Right renal pelvis (tissue), 4 donors: ENCODE measurements at regions not wholly inside any gene's neighbourhood (a gene's known extent, or its start where the extent isn't known, plus 50 kb on each side); places are given as distances from the start of the nearest gene placed in this dataset.

Source experiments
- DNase-seq, 4 donors: peaks; one replicate each; pipeline ENCODE4 v3.0.0-alpha.2; 2013; ENCODE audit warnings: low read depth in 4 of 4, low spot score in 3 of 4, missing footprints in 1 of 4

DNA sequence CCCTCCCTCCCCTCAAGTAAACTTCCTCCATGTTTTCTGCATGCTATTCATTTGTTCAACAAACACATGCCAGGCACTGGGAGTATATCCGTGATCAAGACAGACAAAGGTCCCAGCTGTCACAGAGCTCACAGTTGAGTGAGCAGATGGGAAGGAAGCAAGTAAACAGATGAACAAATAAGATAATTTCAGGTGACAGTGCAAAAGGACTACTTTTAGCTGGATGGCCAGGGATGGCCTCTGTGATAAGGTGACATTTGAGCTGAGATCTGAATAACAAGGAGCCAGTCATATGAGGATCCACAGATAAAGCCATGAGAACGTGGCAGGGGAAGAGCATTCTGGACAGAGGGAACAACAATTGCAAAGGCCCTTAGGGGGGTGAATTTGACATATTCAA is 121.7 kb upstream of the RAD23B start:
- no peak for DNase-seq

DNA sequence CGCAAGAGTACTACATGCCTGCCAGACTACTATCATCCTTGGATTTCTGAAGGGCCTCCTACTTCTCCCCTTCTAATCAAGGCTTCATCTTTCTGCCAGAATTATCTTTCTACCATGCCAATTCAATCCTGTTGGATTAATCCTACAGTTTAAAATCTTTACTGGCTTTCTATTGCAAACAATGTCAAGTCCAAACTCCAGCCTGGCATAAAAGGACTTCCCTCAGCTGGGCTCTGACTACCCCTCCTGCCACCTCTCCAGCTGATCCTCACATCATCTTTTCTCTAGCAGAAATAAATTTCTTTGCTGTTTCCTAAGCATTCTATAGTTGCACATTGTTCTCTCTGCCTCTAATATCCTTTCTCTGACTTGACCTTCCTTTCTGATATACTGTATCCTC is 119.7 kb upstream of the RAD23B start:
- no peak for DNase-seq

DNA sequence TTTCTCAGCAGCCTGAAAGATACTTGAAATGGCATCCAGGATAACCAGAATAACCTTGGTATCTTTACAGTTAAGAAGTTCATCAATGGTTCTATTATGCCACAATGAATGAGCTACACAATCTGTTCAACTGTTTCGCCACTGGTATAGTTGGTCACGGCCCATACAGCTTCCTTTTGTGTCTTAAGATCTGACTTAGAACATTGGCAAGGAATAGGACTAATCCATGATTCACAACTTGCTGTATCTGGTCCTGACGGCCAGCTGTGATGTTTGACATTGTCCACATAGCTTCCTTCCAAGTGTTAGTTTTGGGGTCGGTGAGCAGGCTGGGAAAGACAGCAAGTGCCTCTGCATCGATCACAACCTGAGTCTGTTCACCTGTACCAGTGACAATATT is 113.3 kb upstream of the RAD23B start:
- no peak for DNase-seq

DNA sequence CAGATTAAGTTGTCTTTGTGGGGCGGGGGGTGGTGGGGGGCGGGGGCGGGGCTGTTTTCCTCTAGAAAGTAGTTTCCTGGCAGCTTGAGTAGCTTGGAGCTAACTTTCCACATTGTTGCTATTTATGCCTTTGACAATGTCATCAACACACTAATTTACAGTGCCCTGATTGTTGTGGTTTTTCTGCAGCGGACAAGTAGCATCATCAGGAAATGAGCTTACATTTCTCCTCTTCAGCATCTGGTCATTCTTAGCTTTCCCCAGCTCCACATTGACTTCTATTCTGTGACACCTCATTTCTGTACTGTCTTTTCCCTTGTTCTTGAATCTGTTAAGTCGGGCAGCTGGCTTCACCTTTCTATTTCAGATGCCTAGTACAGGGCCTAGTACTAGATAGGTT is 112.3 kb upstream of the RAD23B start:
- no peak for DNase-seq

DNA sequence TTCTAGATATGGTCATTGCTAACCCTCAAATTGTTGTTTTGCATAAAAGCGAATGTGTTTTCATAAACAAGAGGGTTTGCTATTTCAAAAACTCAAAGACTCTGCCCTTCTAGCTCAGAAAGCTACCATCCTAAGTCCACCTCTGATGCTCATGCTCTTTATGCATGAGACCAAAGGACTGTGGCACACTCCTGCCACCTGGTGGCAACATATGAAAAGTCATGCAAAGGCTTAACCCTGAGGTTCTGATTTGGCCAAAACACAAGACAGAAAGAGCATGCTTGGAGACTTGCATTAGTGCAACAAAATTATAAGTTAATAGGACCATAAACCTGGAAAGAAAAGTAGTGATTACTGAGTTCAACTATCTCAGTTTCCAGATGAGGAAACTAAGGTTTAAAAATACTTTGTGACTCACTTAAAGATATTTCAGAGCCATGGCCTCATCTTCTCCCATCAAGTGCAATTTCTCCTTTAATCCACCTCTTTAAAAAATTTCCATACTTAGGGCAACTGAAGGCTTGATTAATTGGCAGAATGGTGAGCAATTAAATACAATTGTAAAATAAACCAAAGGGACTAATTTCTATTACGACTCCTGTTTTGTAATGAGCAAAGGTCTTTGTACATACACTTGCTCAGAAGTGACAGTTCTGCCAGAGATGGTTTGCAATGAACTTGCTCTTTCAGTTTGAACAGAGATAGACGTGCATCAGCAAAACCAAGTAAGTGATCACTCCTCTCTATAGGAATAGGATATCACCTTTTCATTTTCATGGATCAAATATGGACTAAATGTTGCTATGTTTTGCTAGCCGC is 110.7 kb upstream of the RAD23B start:
- peak; percentile 63 to 77 (median 70) for DNase-seq

DNA sequence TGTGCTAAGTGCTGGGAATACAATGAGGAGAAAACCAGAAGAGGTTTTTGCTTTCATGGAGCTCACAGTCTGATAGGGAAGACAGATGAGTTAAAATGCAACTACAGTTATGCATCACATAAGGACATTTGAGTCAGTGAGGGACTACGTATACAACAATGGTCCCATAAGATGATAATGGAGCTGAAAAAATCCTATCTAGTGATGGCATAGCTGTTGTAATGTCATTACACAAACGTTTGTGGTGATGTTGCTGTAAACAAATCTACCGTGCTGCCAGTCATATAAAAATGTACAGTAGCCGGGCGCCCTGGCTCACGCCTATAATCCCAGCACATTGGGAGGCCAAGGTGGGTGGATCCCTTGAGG is 110.1 kb upstream of the RAD23B start:
- no peak for DNase-seq

DNA sequence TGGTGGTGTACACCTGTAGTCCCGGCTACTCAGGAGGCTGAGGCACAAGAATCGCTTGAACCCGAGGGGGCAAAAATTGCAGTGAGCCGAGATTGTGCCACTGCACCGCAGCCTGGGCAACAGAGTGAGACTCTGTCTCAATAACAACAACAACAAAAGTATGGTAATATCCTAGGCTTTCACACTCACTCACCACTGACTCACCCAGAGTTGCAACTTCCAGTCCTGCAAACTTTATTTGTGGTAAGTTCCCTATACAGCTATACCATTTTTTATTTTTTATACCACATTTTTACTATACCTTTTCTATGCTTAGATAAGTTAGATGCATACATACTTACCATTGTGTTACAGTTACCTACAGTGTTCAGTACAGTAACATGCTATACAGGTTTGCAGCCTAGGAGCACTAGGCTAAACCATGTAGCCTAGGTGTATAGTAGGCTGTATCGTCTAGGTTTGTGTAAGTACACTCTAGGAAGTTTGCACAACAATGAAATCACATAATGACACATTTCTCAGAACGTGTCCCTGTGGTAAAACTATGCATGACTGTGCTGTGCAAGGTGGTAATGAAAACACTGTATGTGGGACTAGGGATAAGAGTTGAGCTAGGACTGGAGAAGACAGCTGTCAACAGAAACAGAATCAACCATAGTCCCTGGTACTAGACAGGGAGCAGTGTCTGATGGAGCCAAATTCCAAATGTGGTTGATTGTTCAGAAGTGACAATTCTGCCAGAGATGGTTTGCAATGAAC is 109.5 kb upstream of the RAD23B start:
- no peak for DNase-seq

DNA sequence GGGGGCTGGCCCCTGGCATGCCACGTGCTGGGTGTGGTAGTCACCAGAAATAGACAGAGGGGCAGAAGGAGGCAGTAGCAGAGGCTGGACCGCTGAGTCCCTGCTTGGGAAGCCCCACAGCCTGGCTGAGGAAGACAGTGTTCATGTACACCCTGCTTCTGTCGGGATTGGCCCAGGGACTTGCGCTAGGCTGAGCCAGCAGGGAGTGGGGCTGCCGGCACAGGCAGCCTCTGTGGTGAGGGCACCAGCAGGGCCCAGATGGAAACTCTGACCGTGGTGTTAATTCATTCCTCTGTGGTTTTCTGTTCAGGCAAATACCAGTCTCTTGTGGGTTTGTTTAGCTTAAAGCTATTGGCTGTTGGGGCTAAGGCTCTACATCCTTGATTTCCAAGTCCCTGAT is 108.6 kb upstream of the RAD23B start:
- DNase-seq: no peak

DNA sequence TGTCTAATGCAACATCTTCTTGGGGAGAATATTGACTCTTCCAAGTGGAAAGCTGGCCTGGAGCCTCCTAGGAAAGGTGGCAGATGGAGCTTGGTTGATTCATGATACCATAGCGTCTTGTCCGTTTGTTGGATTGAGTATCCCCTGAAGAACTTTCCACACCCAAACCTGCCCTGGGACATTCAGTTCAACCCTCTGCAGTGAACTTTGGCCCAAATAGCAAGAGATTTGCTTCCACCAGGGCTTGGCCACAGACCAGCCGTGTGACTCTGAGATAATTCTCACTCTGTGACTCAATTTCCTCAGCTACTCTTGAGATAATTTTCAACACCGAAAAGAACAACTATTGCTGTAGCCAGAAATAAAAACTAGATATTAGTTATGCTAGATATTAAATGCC is 108.0 kb upstream of the RAD23B start:
- DNase-seq: no peak

DNA sequence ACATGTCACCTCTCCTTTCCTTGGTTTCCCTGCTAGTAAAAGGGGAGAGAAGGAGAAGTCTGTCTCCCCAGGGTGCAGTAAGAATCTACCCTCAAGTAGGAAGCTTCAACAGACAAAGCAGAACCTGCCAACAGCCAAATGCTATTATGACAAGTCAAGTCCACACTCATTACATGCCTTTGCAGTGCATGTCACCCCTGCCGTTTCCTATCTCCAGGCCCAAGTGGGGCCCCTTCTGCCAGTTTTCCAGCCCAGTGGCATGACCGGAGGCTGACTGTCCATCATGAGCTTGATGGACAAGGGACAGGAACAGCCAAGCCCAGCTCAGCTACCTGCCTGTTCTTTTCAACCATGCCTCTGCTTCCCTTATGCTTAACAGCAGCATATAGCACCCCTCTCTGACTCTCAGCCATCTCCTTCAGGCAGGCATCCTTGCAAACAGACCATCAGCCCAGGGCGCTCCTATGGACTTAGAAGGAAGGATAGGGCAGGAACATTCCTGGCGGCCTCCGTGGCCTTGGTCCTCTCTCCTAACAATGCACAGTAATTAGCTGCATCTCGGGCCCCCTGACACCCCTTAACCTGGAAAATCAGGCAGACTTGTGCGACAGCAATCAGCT is 107.2 kb upstream of the RAD23B start:
- DNase-seq: no peak

DNA sequence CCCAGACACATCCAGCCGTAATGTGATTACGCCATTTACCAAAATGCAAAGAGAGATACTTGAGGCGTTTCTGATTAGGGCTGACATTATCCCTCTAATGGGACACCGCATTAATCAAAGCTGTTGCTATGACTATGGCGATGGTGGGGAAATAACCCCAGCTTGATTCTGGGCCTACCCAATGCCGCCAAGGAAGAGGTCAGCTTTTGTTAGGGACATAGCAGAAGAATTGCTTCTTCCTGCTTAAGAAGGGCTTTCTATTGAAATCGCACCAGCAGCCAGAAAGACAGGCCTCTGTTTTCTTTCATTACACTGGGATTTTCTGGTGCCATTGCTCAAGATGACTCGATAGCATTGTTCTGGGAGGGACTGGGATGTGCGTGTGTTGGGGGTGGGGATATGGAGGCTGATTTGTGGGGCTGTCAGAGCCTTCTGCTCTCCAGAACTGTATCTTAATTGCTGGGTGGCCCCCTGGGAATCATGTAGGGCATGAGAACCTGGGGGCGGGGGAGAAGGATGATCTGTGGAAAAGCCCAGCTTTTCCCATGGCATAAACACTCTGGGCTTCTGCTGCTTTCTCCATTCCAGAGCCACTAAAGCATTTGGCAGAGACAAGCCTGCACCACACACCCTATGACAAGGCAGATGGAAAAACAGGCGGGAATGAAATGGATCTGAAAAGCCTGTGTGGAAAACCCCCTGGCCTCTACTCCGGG is 106.5 kb upstream of the RAD23B start:
- DNase-seq: no peak

DNA sequence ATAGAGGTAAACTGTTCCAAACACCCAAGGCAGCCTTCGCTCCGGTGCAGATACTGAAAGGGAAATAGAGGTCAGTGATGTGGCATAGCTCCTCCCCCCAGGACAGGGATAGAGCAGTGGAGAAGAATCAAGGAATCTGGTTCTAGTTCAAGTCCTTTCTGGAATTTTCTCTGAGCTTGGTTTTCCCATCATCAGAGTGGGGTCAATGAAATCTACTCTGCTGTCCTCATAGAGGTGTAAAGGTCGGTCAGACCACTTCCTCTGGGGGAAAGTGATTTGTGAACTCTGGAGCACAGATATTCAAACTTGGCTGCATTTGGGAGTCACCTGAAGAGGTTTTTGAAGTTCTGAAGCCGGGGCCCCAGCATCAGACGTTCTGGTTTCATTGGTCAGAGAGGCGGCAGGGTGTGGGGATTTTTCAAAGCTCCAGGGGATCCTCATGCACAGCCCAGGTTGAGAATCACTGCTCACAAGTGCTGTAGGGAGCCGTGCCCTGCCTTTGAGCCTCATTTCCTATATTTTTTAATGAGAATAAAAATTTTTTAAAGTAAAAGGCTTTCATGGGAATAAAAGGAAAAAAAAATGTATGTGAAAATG is 105.7 kb upstream of the RAD23B start:
- no peak for DNase-seq

DNA sequence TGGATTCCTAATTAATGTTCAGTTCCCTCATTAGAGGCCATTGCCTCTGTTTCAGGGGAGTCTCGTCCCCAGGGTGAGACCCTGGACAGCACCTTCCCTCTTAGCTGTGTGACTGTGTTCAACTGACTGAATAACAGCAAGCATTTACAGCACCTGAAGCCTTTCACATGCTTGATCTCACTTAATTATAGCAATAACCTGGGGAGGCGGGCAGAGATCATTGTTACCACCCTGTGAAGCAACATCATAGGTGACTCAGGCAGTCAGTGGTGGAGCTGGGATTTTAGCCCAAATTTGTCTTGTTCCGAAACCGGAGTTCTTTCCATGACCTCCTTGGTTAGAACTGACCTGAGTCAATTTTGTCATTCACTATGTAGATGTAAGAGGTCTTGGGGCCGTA is 105.2 kb upstream of the RAD23B start:
- no peak for DNase-seq

DNA sequence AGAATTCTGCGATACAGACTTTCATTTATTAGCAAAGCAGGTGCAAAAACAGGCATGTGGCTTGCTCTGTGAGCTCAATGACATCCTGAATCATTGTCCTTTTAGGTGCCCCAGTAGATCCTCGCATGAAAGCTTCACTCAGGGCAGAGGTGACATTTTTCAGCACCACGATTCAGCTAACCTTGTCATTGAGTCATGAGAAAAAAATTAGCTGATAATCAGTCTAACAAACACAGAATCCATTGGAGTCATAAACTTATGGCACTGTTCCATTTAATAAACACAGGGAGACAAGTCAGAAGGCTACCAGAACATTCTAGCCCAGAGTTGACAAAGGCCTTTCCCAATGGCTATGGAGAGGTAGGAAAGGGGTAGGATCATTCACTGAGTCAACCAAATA is 104.8 kb upstream of the RAD23B start:
- DNase-seq: no peak

DNA sequence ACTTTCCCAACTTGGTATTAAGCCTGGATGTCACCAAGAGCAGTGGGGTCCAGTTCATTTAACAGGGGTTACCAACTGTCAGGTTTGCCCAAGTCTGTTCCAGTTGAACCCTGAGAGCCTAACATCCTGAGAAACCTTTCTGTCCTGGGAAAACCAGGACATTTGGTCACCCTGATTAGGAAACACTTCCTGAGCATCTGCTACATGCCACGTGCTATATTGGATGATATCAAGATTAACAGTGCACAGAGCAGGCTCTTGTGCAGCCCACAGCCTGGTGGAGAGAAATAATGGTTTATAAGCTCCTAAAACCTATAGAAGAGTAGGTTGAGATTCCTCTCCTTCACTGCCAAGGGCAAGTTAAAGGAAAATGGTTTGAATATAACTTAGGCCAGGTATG is 102.9 kb upstream of the RAD23B start:
- no peak for DNase-seq

DNA sequence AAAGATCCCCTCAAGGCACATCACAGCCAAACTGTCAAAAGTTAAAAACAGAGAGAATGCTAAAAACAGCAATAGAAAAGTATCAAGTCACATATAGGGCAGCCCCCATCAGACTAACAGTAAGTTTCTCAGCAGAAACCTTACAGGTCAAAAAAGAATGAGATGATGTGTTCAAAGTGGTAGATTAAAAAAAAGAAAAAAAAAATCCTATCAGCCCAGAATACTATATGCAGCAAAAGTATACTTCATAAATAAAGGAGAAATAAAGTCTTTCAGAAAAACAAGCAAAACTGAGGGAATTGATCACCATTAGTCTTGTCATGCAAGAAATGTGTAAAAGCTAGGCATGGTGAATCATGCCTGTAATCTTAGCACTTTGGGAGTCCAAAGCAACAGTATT is 99.9 kb upstream of the RAD23B start:
- no peak for DNase-seq

DNA sequence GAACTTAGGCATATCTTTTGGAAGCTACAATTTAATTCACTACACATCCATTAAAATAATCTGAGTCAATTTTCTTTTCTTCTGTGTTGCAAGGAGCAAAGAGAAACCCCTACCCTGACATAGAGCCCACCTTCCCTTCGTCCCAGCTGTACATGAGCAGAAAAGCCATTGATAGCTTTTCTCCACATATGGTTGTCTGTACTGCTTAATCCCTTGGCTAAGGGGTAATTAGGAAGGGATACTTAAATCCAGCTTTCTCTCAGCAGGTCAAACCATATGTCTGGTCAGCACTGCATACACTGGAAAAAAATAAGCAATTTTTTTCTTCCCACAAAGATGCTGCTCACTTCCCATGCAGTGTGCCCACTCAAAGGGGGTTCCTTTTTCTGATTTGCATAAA is 94.7 kb upstream of the RAD23B start:
- no peak for DNase-seq

DNA sequence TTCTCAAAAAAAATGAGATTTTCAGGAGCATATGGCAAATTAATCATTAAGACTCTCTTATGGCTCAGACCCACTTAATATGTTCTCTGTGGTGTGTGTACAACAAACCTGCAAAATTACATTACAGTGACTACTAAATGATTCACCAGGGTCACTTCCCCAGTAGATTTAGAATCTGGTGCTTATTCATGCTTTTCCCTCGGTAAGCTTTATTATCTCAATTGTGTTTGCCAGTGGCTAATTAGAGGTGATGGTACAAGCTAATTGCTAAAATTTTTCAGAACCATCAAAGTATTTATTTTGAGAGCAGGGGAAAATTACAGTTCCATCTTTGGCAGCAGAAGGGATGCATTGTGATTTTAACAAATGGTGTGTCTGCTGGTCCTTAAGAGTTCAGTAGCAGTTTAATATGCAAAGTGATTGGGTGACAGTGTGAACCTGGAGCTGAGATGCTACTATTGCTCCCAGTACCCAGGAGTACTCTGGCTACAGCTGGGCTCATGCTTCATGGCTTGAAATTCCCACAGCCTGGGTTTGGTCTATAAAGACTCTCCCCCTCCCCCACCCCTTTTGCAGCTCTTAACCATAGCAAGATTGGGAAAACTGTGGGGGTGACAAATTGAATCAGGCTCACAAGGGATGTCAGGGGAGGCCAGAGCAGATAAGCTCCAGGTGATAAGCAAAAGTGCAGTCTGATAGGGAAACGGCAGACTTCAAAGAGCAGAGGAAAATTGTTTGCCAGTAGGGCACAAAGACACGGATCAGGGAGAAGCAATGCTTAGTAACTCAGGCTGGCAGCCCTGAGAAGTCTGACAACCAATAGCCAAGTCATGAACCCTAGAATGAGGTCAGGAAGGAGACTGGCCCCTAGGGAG is 92.8 kb upstream of the RAD23B start:
- DNase-seq: no peak

DNA sequence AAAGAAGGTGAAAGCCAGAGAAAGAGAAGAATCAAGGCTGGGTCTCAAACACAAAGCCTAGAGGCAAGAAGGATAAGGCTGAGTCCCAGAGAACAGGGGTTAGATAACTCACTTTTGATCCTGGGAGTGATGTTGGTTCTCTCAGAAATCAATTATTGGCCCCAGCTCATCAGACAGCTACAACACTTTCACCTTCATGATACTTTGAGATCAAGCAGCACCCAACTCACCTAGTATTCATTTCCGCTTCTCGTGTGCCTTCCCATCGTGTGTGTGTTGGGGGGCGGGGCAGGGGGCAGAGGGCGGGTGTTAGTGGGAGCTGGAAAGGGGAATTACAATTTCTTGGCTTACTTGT is 92.2 kb upstream of the RAD23B start:
- DNase-seq: no peak

DNA sequence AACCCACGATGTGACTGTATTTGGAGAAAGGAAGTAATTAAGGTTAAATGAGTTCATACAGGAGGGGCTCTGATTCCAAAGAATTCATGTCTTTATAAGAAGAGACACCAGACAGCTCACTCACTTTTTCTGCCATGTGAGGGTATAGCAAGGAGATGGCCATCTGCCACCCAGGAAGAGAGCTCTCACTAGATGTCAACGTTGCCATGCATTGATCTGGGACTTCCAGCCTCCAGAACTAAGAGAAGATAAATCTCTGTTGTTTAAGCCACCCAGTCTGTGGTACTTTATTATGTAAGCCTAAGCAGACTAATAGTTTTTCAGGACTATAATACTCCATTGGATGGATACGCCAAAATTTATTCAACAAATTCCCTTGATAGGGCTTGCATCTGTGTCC is 89.8 kb upstream of the RAD23B start:
- no peak for DNase-seq
